HFF-Myc (cell line): ENCODE measurements at regions not wholly inside any gene's neighbourhood (a gene's known extent, or its start where the extent isn't known, plus 50 kb on each side); places are given as distances from the start of the nearest gene placed in this dataset.

ENCODE experiments used
- DNase-seq: peaks from one replicate; pipeline ENCODE4 v3.0.0-alpha.2; 2011; ENCODE audit warnings: low read depth; ENCODE audit errors: extremely low read depth
- H3K4me3 ChIP-seq: replicated peaks from 2 replicates; pipeline ENCODE4 v1.5.1; 2011; ENCODE audit warnings: low read depth, mild to moderate bottlenecking, control low read depth, low read length
- CTCF ChIP-seq: IDR thresholded peaks from 2 replicates; pipeline ENCODE4 v1.5.1; 2012; ENCODE audit warnings: mild to moderate bottlenecking, low read depth, low read length, control low read depth; ENCODE audit errors: missing control alignments

- no peak for TF ChIP-seq CTCF
- H3K4me3 ChIP-seq: no peak overlapping the region
- DNase-seq: peak; percentile 29
These were observed 576.4 kb downstream of the HDGFL1 start for GRCh38 chr6:23145781-23146180.

GRCh38 chr6:23154159-23154558, 584.8 kb downstream of the HDGFL1 start:
- no peak overlapping the region for H3K4me3 ChIP-seq

GRCh38 chr6:23170049-23170448, 600.7 kb downstream of the HDGFL1 start:
- no peak overlapping the region for H3K4me3 ChIP-seq
- DNase-seq: no peak
- TF ChIP-seq CTCF: no peak

More at GRCh38 chr6:23154159-23154558, 584.8 kb downstream of the HDGFL1 start:
- TF ChIP-seq CTCF: no peak
- DNase-seq: no peak

GRCh38 chr6:23173234-23173633, 603.9 kb downstream of the HDGFL1 start:
- TF ChIP-seq CTCF: no peak
- no peak for DNase-seq

GRCh38 chr6:23174781-23175361, 605.5 kb downstream of the HDGFL1 start:
- DNase-seq: peak; percentile 82
- H3K4me3 ChIP-seq: no peak overlapping the region
- no peak for TF ChIP-seq CTCF

More at GRCh38 chr6:23173234-23173633, 603.9 kb downstream of the HDGFL1 start:
- no peak overlapping the region for H3K4me3 ChIP-seq

- no peak for TF ChIP-seq CTCF
- no peak overlapping the region for H3K4me3 ChIP-seq
- no peak for DNase-seq
These were observed 606.0 kb downstream of the HDGFL1 start for GRCh38 chr6:23175391-23175790.

- DNase-seq: no peak
- H3K4me3 ChIP-seq: peak overlapping the region; percentile 1; the same call in 1 of the 2 replicates
- no peak for TF ChIP-seq CTCF
These were observed 607.1 kb downstream of the HDGFL1 start for GRCh38 chr6:23176471-23176870.
